Prostate gland (tissue), 2 donors: ENCODE measurements at regions not wholly inside any gene's neighbourhood (a gene's known extent, or its start where the extent isn't known, plus 50 kb on each side); places are given as distances from the start of the nearest gene placed in this dataset.

Experiments
- DNase-seq: peaks from one replicate; pipeline ENCODE4 v3.0.0-alpha.2; 2019; ENCODE audit warnings: low spot score
- H3K27ac ChIP-seq, 2 donors: fragments of 200-600 bp; sonication (generic); 2 replicates each; pipeline ENCODE4 v1.5.1; 2017 to 2019
- H3K27me3 ChIP-seq: fragments of 200-600 bp; sonication (generic); replicated peaks from 2 replicates; pipeline ENCODE4 v1.5.1; 2019; ENCODE audit not compliant: insufficient read depth
- H3K36me3 ChIP-seq, 2 donors: fragments of 200-600 bp; sonication (generic); 1 replicate in 1 of 2; 2 replicates in 1 of 2; pipeline versions ENCODE4 v1.5.1 to v1.8.1; 2017 to 2019
- H3K4me1 ChIP-seq: fragments of 200-600 bp; sonication (generic); replicated peaks from 2 replicates; pipeline ENCODE4 v1.5.1; 2019
- H3K4me3 ChIP-seq, 2 donors: fragments of 200-600 bp; sonication (generic); 2 replicates each; pipeline ENCODE4 v1.5.1; 2017 to 2019
- H3K9me3 ChIP-seq: fragments of 200-600 bp; sonication (generic); 2 replicates; pipeline ENCODE4 v1.5.1; 2017
- POLR2A ChIP-seq: fragments of 450-650 bp; IDR thresholded peaks from one replicate; pipeline ENCODE4 v1.6.1; 2016; ENCODE audit warnings: antibody characterized with exemption, mild to moderate bottlenecking
- POLR2AphosphoS5 ChIP-seq: sonication (generic); formaldehyde crosslinking; IDR thresholded peaks from one replicate; pipeline ENCODE4 v1.6.1; 2017; ENCODE audit warnings: antibody characterized with exemption
- WGBS: methylation state at CpG from one replicate; pipeline ENCODE4 v1.1.5; 2018; 5-methylcytosine and 5-hydroxymethylcytosine counted together
- intact Hi-C: fragments of 100-400 bp; cut with DNase I; formaldehyde crosslinking; loops from one replicate; pipeline ENCODE4 v1.14.2; 2022
- TF ChIP-seq, protein P1 (sequence below), 4 experiments: fragments of 200-600 bp in 2 of 4; fragments of 450-650 bp in 2 of 4; sonication (generic) in 2 of 4; IDR thresholded peaks; 1 replicate in 3 of 4; 2 replicates in 1 of 4; pipeline ENCODE4 v1.5.1; 2016 to 2019; ENCODE audit warnings: antibody characterized with exemption in 4 of 4, mild to moderate bottlenecking in 2 of 4, moderate library complexity in 2 of 4

DNA sequence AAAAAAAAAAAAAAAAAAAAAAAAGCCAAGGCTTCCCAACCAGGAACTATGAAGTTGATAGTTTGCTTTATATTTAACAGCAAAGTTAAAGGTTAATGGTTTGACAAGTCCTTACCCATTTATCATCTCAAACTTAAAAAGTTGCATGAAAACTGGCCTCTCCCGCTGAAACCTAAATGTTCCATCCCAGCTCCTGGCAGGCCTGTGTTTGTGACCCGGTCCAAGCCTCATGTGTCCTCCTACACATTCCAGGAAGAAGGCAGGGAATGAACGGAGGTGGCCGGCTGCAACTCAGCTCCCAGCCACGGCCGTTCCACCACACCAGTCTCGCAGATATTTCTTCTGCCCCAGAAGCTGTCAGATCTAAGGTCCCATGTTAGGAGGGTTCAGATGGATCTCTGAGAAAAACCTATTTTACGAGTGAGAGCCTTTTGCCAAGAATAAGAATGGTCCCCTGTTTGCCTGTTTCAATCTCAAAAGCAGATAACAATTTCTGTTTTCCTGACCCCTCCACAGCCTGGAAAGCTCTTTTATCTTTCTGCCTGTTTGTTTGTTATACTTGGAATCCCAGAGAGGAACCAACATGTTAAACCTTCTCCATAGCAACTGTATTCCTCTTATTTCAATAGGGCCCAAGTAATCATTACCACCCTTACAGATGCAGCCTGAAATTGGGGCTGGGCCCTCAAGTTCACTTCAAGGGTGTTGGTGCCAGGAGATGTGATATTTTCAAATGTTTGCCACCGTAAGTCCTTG is 56.5 kb downstream of the KCTD12 start:
- Histone ChIP-seq H3K36me3 (no peaks in the 10 kb centered on the region), H3K4me1 (peaks cover 6% of the 10 kb centered on the region), H3K4me3 (no peak overlapping the region), H3K27ac (no peak overlapping the region), H3K27me3 (peaks cover 7% of the 10 kb centered on the region), H3K9me3 (no peaks in the 10 kb centered on the region)
- intact Hi-C loops, result no loop called here
- TF ChIP-seq, protein P1, sequence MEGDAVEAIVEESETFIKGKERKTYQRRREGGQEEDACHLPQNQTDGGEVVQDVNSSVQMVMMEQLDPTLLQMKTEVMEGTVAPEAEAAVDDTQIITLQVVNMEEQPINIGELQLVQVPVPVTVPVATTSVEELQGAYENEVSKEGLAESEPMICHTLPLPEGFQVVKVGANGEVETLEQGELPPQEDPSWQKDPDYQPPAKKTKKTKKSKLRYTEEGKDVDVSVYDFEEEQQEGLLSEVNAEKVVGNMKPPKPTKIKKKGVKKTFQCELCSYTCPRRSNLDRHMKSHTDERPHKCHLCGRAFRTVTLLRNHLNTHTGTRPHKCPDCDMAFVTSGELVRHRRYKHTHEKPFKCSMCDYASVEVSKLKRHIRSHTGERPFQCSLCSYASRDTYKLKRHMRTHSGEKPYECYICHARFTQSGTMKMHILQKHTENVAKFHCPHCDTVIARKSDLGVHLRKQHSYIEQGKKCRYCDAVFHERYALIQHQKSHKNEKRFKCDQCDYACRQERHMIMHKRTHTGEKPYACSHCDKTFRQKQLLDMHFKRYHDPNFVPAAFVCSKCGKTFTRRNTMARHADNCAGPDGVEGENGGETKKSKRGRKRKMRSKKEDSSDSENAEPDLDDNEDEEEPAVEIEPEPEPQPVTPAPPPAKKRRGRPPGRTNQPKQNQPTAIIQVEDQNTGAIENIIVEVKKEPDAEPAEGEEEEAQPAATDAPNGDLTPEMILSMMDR (IDR thresholded peaks at IDR 0.05), result no peak
- no peak for TF ChIP-seq POLR2AphosphoS5
- no peak for TF ChIP-seq POLR2A
- WGBS, result 49% methylated on average over 9 of the region's 9 CpGs
- no peak for DNase-seq

DNA sequence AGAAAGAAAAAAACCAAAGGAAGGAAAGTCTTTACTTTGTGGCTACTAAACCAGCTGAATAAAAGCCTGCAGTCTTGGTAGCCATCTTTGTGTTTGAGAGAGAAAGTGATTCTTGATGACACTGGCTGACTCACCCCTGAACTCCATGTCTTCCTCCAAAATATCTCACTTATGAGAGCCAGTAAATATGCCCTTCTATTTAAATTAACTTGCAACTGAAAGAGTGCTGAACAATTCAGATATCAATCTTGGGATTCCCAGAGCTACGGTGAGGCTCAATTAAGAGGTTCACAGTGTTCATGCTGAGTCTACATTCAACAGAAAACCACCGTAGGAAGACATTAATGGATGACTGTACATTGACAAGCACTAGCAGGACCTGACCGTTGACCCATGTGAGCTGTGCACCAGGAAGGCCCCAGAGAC is 57.9 kb downstream of the KCTD12 start:
- Histone ChIP-seq H3K9me3 (no peaks in the 10 kb centered on the region), H3K4me3 (no peak overlapping the region), H3K4me1 (peaks cover 6% of the 10 kb centered on the region), H3K27ac (no peak overlapping the region), H3K36me3 (no peaks in the 10 kb centered on the region), H3K27me3 (peaks cover 7% of the 10 kb centered on the region)
- intact Hi-C loops, result no loop called here
- TF ChIP-seq POLR2A (no peak), POLR2AphosphoS5 (no peak)
- TF ChIP-seq, protein P1 (IDR thresholded peaks at IDR 0.05), result no peak
- DNase-seq, result no peak
- WGBS, result 44% methylated on average over 3 of the region's 3 CpGs

DNA sequence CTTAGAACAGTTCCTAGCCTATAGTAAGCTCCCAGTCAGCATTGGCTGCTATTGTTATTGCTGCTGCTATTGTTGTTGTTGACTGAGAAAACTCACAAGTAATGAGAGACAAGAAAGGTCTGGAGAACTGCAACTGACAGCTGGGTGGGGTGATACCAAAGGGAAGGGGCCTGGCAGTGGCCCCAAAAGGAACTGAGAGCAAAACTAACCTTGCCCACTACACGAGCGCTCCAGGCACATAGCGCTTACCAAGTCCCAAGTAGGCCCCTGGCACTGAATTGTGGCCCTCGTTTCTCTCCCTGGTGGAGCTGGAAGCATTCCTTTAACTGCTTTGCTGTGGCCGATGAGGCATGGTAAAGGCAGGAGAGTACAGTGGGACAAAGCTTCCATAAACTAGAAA is 59.7 kb downstream of the KCTD12 start:
- intact Hi-C loops, result no loop called here

DNA sequence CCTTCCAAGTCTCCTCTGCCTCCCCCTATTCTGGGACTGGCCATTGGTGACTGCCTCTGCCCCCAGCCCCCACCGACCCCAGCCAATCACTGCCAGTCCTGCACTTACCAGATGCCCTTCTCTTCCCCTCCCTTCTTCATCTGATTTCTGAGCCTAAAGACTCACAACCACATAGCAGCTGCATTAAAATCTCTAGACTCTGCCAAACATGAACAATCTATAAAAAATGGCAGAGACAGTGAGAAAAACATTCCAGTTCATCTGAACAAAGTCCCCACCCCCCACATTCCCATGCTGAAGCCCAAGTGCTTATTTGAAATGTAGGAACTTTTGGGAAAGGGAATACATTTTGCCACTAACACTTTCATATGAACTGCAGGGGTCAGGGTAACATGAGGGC is 60.8 kb downstream of the KCTD12 start:
- no peaks in the 10 kb centered on the region for H3K36me3 ChIP-seq
- intact Hi-C loops, result no loop called here
- H3K4me1 ChIP-seq, result no peaks in the 10 kb centered on the region
- WGBS, result 63% methylated on average over 1 of the region's 1 CpG
- H3K27me3 ChIP-seq, result peaks cover 7% of the 10 kb centered on the region
- DNase-seq, result no peak
- no peak overlapping the region for H3K27ac ChIP-seq
- H3K9me3 ChIP-seq, result no peaks in the 10 kb centered on the region
- TF ChIP-seq POLR2A (no peak), POLR2AphosphoS5 (no peak)
- TF ChIP-seq, protein P1 (IDR thresholded peaks at IDR 0.05), result no peak
- no peak overlapping the region for H3K4me3 ChIP-seq

More for the DNA sequence above, 59.7 kb downstream of the KCTD12 start:
- 86% methylated on average over 5 of the region's 5 CpGs for WGBS
- no peaks in the 10 kb centered on the region for H3K9me3 ChIP-seq
- H3K27ac ChIP-seq, result no peak overlapping the region
- no peak for TF ChIP-seq POLR2A
- TF ChIP-seq, protein P1 (IDR thresholded peaks at IDR 0.05), result no peak
- no peak for TF ChIP-seq POLR2AphosphoS5
- peaks cover 7% of the 10 kb centered on the region for H3K27me3 ChIP-seq
- H3K4me1 ChIP-seq, result no peaks in the 10 kb centered on the region
- no peaks in the 10 kb centered on the region for H3K36me3 ChIP-seq
- no peak overlapping the region for H3K4me3 ChIP-seq
- DNase-seq, result no peak

DNA sequence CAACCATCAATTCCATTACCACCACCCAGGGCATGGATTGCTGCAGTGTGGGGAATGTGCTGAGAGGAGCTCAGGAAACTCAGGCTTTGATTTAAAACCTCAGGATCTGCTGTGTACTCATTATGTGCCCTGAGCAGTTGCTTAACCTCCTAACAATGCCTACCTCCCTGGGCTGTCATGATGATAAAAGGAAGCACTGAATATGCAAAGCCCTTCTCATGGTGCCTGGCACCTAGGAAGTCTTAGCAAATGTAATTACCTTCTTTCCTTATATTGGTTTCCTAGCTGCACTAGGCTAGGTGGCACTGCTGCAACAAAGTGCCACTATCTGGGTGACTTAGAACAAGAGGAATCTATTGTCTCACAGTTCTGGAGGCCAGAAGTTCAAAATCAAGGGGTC is 62.2 kb downstream of the KCTD12 start:
- Histone ChIP-seq H3K27me3 (peaks cover 3% of the 10 kb centered on the region), H3K36me3 (no peaks in the 10 kb centered on the region), H3K4me3 (no peak overlapping the region), H3K27ac (no peak overlapping the region), H3K4me1 (no peaks in the 10 kb centered on the region), H3K9me3 (no peaks in the 10 kb centered on the region)
- TF ChIP-seq POLR2AphosphoS5 (no peak), POLR2A (no peak)
- TF ChIP-seq, protein P1 (IDR thresholded peaks at IDR 0.05), result no peak
- intact Hi-C loops, result no loop called here
- DNase-seq, result no peak
